GM12892 (cell line): ENCODE measurements at regions not wholly inside any gene's neighbourhood (a gene's known extent, or its start where the extent isn't known, plus 50 kb on each side); places are given as distances from the start of the nearest gene placed in this dataset.

Experiments used
- POLR2A ChIP-seq: IDR thresholded peaks from 2 replicates; pipeline ENCODE4 v1.6.1; 2011; ENCODE audit warnings: low read depth, low read length, control low read depth
- POLR2AphosphoS5 ChIP-seq: IDR thresholded peaks from 2 replicates; pipeline ENCODE4 v1.6.1; 2011; ENCODE audit warnings: low read depth, low read length, control low read depth

- TF ChIP-seq POLR2A, result no peak
- TF ChIP-seq POLR2AphosphoS5, result no peak
Observed at GRCh38 chr10:53477313-53477675, 704.7 kb upstream of the MBL2 start.
